Sigmoid colon (tissue), 6 donors: ENCODE measurements at regions not wholly inside any gene's neighbourhood (a gene's known extent, or its start where the extent isn't known, plus 50 kb on each side); places are given as distances from the start of the nearest gene placed in this dataset.
"Not testable (repeated sequence)": the region's sequence is repeated elsewhere in the genome, so short reads cannot be mapped to it uniquely, and the experiment has no call there.

ENCODE experiments used
- DNase-seq: peaks from one replicate; pipeline ENCODE4 v3.0.0-alpha.2; 2019
- H3K27ac ChIP-seq, 4 donors: fragments of 200-600 bp; sonication (generic); one replicate each; pipeline ENCODE4 v1.5.1; 2016 to 2019; ENCODE audit warnings: mild to moderate bottlenecking in 1 of 4
- H3K27me3 ChIP-seq, 3 donors: fragments of 200-600 bp; sonication (generic); one replicate each; pipeline ENCODE4 v1.5.1; 2019; ENCODE audit warnings: mild to moderate bottlenecking in 1 of 3
- H3K36me3 ChIP-seq, 4 donors: fragments of 200-600 bp; sonication (generic); one replicate each; pipeline ENCODE4 v1.5.1; 2016 to 2019
- H3K4me1 ChIP-seq, 4 donors: fragments of 200-600 bp; sonication (generic); one replicate each; pipeline ENCODE4 v1.5.1; 2017 to 2019
- H3K4me3 ChIP-seq, 4 donors: fragments of 200-600 bp; sonication (generic); one replicate each; pipeline ENCODE4 v1.5.1; 2017 to 2019; ENCODE audit warnings: mild to moderate bottlenecking in 2 of 4, moderate library complexity in 1 of 4
- H3K9me3 ChIP-seq, 4 donors: fragments of 200-600 bp in 3 of 4; sonication (generic) in 3 of 4; one replicate each; pipeline versions ENCODE4 v1.5.1 to v1.6.1; 2013 to 2019
- CTCF ChIP-seq, 4 experiments: fragments of 450-650 bp in 3 of 4; fragments of 200-600 bp in 1 of 4; IDR thresholded peaks; one replicate each; pipeline ENCODE4 v1.5.1; 2016 to 2019; ENCODE audit warnings: antibody characterized with exemption in 4 of 4, mild to moderate bottlenecking in 3 of 4, moderate library complexity in 2 of 4
- EP300 ChIP-seq, 4 donors: sonication (generic); formaldehyde crosslinking; IDR thresholded peaks; one replicate each; pipeline ENCODE4 v1.6.1; 2017; ENCODE audit warnings: antibody characterized with exemption in 4 of 4
- POLR2A ChIP-seq, 2 donors: fragments of 450-650 bp; IDR thresholded peaks; one replicate each; pipeline ENCODE4 v1.6.1; 2016; ENCODE audit warnings: antibody characterized with exemption in 2 of 2, mild to moderate bottlenecking in 2 of 2, moderate library complexity in 2 of 2
- POLR2AphosphoS5 ChIP-seq, 4 donors: sonication (generic); formaldehyde crosslinking; IDR thresholded peaks; one replicate each; pipeline ENCODE4 v1.6.1; 2017; ENCODE audit warnings: antibody characterized with exemption in 4 of 4
- WGBS, 2 donors: extraction: QIAGEN DNeasy Blood & Tissue Kit; methylation state at CpG; one replicate each; pipeline ENCODE4 v1.1.7; 2013; 5-methylcytosine and 5-hydroxymethylcytosine counted together
- intact Hi-C: fragments of 100-400 bp; cut with DNase I; formaldehyde crosslinking; loops from one replicate; pipeline ENCODE4 v1.15.1; 2023
- donor health status: healthy with polysubstance abuse.
- donor health status: healthy.

GRCh38 chr5:18799482-18800128 lies 1165.3 kb downstream of the TAF11L14 start:
- H3K4me3 ChIP-seq, result no peak overlapping the region
- intact Hi-C loops, result no loop called here
- DNase-seq, result no peak
- WGBS, 2 donors, result 69 to 76% methylated on average over 6 of the region's 6 CpGs
- H3K4me1 ChIP-seq, result no peaks in the 10 kb centered on the region
- no peak overlapping the region for H3K27ac ChIP-seq
- no peaks in the 10 kb centered on the region for H3K9me3 ChIP-seq
- TF ChIP-seq EP300 (IDR thresholded peaks at IDR 0.05), result no peak
- H3K27me3 ChIP-seq, result no peaks in the 10 kb centered on the region
- H3K36me3 ChIP-seq, result no peaks in the 10 kb centered on the region

GRCh38 chr5:18800293-18801025 lies 1166.2 kb downstream of the TAF11L14 start:
- no peak overlapping the region for H3K27ac ChIP-seq
- intact Hi-C loops, result no loop called here
- H3K4me1 ChIP-seq, result no peaks in the 10 kb centered on the region
- no peaks in the 10 kb centered on the region for H3K36me3 ChIP-seq
- no peak overlapping the region for H3K4me3 ChIP-seq
- DNase-seq, result no peak
- TF ChIP-seq CTCF (IDR thresholded peaks at IDR 0.05), result no peak
- TF ChIP-seq EP300 (IDR thresholded peaks at IDR 0.05), result no peak
- no peak for TF ChIP-seq POLR2A (IDR thresholded peaks at IDR 0.05)
- TF ChIP-seq POLR2AphosphoS5 (IDR thresholded peaks at IDR 0.05), result no peak
- no peaks in the 10 kb centered on the region for H3K9me3 ChIP-seq
- no peaks in the 10 kb centered on the region for H3K27me3 ChIP-seq
- WGBS, 2 donors, result 82 to 86% methylated on average over 19 of the region's 19 CpGs

- DNase-seq, H3K36me3 ChIP-seq, H3K27me3 ChIP-seq, H3K9me3 ChIP-seq, intact Hi-C loops, H3K4me1 ChIP-seq, H3K4me3 ChIP-seq, H3K27ac ChIP-seq: not testable (repeated sequence)
- WGBS, 2 donors, result 44 to 64% methylated on average over 3 of the region's 3 CpGs
Observed at GRCh38 chr5:18801413-18801812, 1167.2 kb downstream of the TAF11L14 start.

- H3K27me3 ChIP-seq, result no peaks in the 10 kb centered on the region
- 48 to 76% methylated on average over 2 of the region's 2 CpGs for WGBS, 2 donors
- intact Hi-C loops, result no loop called here
- H3K9me3 ChIP-seq, result no peaks in the 10 kb centered on the region
- no peak overlapping the region for H3K4me3 ChIP-seq
- no peak overlapping the region for H3K27ac ChIP-seq
- no peaks in the 10 kb centered on the region for H3K4me1 ChIP-seq
- no peaks in the 10 kb centered on the region for H3K36me3 ChIP-seq
- TF ChIP-seq EP300 (IDR thresholded peaks at IDR 0.05), result no peak
- no peak for TF ChIP-seq POLR2A (IDR thresholded peaks at IDR 0.05)
- TF ChIP-seq CTCF (IDR thresholded peaks at IDR 0.05), result no peak
- no peak for TF ChIP-seq POLR2AphosphoS5 (IDR thresholded peaks at IDR 0.05)
- DNase-seq, result no peak
Observed at GRCh38 chr5:18802336-18802735, 1168.1 kb downstream of the TAF11L14 start.

- H3K4me1 ChIP-seq, result no peaks in the 10 kb centered on the region
- no peak overlapping the region for H3K4me3 ChIP-seq
- H3K9me3 ChIP-seq, result no peaks in the 10 kb centered on the region
- intact Hi-C loops, result no loop called here
- DNase-seq, result no peak
- H3K36me3 ChIP-seq, result no peaks in the 10 kb centered on the region
- no peaks in the 10 kb centered on the region for H3K27me3 ChIP-seq
- no peak overlapping the region for H3K27ac ChIP-seq
- 63 to 73% methylated on average over 2 of the region's 2 CpGs for WGBS, 2 donors
- TF ChIP-seq POLR2AphosphoS5 (IDR thresholded peaks at IDR 0.05), result no peak
- TF ChIP-seq CTCF (IDR thresholded peaks at IDR 0.05), result no peak
- no peak for TF ChIP-seq EP300 (IDR thresholded peaks at IDR 0.05)
- TF ChIP-seq POLR2A (IDR thresholded peaks at IDR 0.05), result no peak
Observed at GRCh38 chr5:18805376-18805775, 1171.1 kb downstream of the TAF11L14 start.
